Loucy (cell line): ENCODE measurements at regions not wholly inside any gene's neighbourhood (a gene's known extent, or its start where the extent isn't known, plus 50 kb on each side); places are given as distances from the start of the nearest gene placed in this dataset.

ENCODE experiments used
- H2AFZ ChIP-seq: fragments of 200-600 bp; sonication (generic); 2 replicates; pipeline ENCODE4 v1.6.0; 2016; ENCODE audit warnings: antibody characterized with exemption, mild to moderate bottlenecking, low read length, moderate library complexity
- H3F3A ChIP-seq: fragments of 200-600 bp; 2 replicates; pipeline ENCODE4 v1.6.0; 2016; ENCODE audit warnings: antibody characterized with exemption, low read depth, mild to moderate bottlenecking
- H3K27me3 ChIP-seq: fragments of 200-600 bp; sonication (generic); 2 replicates; pipeline ENCODE4 v1.6.1; 2014; ENCODE audit warnings: low read length, mild to moderate bottlenecking; ENCODE audit not compliant: insufficient read depth, poor library complexity, severe bottlenecking
- H3K36me3 ChIP-seq: fragments of 200-600 bp; sonication (generic); 2 replicates; pipeline ENCODE4 v1.6.1; 2016; ENCODE audit warnings: low read length; ENCODE audit not compliant: insufficient read depth
- H3K4me1 ChIP-seq: fragments of 200-600 bp; sonication (generic); 2 replicates; pipeline ENCODE4 v1.5.1; 2014; ENCODE audit warnings: low read length, mild to moderate bottlenecking; ENCODE audit not compliant: insufficient read depth, poor library complexity, severe bottlenecking
- H3K4me2 ChIP-seq: fragments of 200-600 bp; sonication (generic); 2 replicates; pipeline ENCODE4 v1.6.0; 2014; ENCODE audit warnings: antibody characterized with exemption, low read length, low read depth, mild to moderate bottlenecking; ENCODE audit not compliant: poor library complexity, severe bottlenecking
- H3K4me3 ChIP-seq: fragments of 200-600 bp; sonication (generic); 2 replicates; pipeline ENCODE4 v1.5.1; 2014; ENCODE audit warnings: low read length, mild to moderate bottlenecking, mixed read lengths; ENCODE audit not compliant: poor library complexity, severe bottlenecking
- H3K79me2 ChIP-seq: fragments of 200-600 bp; sonication (generic); 2 replicates; pipeline ENCODE4 v1.6.1; 2014; ENCODE audit warnings: low read length; ENCODE audit not compliant: insufficient read depth
- H3K9ac ChIP-seq: fragments of 200-600 bp; sonication (generic); 2 replicates; pipeline ENCODE4 v1.6.0; 2014; ENCODE audit warnings: mild to moderate bottlenecking, low read depth, low read length, moderate library complexity; ENCODE audit not compliant: poor library complexity, severe bottlenecking
- H3K9me2 ChIP-seq: fragments of 200-600 bp; sonication (generic); replicated peaks from 2 replicates; pipeline ENCODE4 v1.6.1; 2016; ENCODE audit warnings: low read depth, low read length, mixed read lengths
- H3K9me3 ChIP-seq: fragments of 200-600 bp; sonication (generic); 2 replicates; pipeline ENCODE4 v1.6.1; 2014; ENCODE audit warnings: mild to moderate bottlenecking, antibody characterized with exemption, low read length, low read depth; ENCODE audit not compliant: insufficient read depth
- H4K20me1 ChIP-seq: fragments of 200-600 bp; sonication (generic); 2 replicates; pipeline ENCODE4 v1.6.0; 2014; ENCODE audit warnings: antibody characterized with exemption, low read length, mild to moderate bottlenecking; ENCODE audit not compliant: insufficient read depth, poor library complexity, severe bottlenecking
- CTCF ChIP-seq: fragments of 200-600 bp; sonication (generic); conservative IDR thresholded peaks from 2 replicates; pipeline ENCODE4 v1.5.1; 2014; ENCODE audit warnings: mild to moderate bottlenecking, antibody characterized with exemption, low read length
- EZH2phosphoT487 ChIP-seq: fragments of 200-600 bp; IDR thresholded peaks from 2 replicates; pipeline ENCODE4 v1.6.1; 2018; ENCODE audit warnings: antibody characterized with exemption, mild to moderate bottlenecking, moderate library complexity, borderline replicate concordance

- Histone ChIP-seq H3F3A (no peaks in the 10 kb centered on the region), H3K36me3 (no peaks in the 10 kb centered on the region), H2AFZ (no peak overlapping the region), H3K9me3 (no peaks in the 10 kb centered on the region), H3K9me2 (no peaks in the 10 kb centered on the region), H3K9ac (no peak overlapping the region), H3K4me3 (no peak overlapping the region), H3K4me2 (no peak overlapping the region), H3K4me1 (no peaks in the 10 kb centered on the region), H3K79me2 (no peaks in the 10 kb centered on the region), H3K27me3 (no peaks in the 10 kb centered on the region), H4K20me1 (no peaks in the 10 kb centered on the region)
- no peak for TF ChIP-seq CTCF
- no peak for TF ChIP-seq EZH2phosphoT487
Observed at GRCh38 chr1:79547514-79547913, 541.0 kb upstream of the ADGRL4 start.

- H2AFZ ChIP-seq = no peak overlapping the region
- no peaks in the 10 kb centered on the region for H3K36me3 ChIP-seq
- H3K79me2 ChIP-seq = no peaks in the 10 kb centered on the region
- H3K4me3 ChIP-seq = no peak overlapping the region
- H3K9me2 ChIP-seq = no peaks in the 10 kb centered on the region
- TF ChIP-seq CTCF (no peak), EZH2phosphoT487 (no peak)
- H3K4me2 ChIP-seq = no peak overlapping the region
- H3F3A ChIP-seq = no peaks in the 10 kb centered on the region
- no peaks in the 10 kb centered on the region for H4K20me1 ChIP-seq
- H3K9me3 ChIP-seq = no peaks in the 10 kb centered on the region
- no peak overlapping the region for H3K9ac ChIP-seq
- no peaks in the 10 kb centered on the region for H3K4me1 ChIP-seq
- no peaks in the 10 kb centered on the region for H3K27me3 ChIP-seq
Observed at GRCh38 chr1:79543394-79543793, 536.9 kb upstream of the ADGRL4 start.

DNA sequence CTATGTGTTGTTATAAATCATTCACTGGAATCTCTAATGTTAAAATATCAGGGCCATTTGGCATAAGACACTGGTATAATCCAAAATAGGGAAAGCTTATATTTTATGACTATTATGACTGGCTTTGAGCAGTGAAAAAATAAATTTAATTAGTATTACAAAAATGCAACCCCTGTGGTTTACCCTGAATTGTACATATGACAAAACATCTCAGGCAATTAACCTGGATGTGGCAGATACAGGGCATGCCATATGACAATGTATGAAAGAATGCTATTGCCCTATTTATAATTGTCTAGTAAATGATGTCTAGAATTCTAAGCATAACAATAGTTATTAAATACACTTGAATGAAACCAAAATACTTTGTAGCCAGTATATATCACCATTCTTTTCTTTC, 532.5 kb upstream of the ADGRL4 start:
- H2AFZ ChIP-seq = no peak overlapping the region
- no peak overlapping the region for H3K9ac ChIP-seq
- no peaks in the 10 kb centered on the region for H4K20me1 ChIP-seq
- H3K4me2 ChIP-seq = no peak overlapping the region
- H3K4me3 ChIP-seq = no peak overlapping the region
- H3K36me3 ChIP-seq = no peaks in the 10 kb centered on the region
- H3K79me2 ChIP-seq = no peaks in the 10 kb centered on the region
- no peaks in the 10 kb centered on the region for H3K27me3 ChIP-seq
- no peaks in the 10 kb centered on the region for H3F3A ChIP-seq
- H3K9me3 ChIP-seq = no peaks in the 10 kb centered on the region
- no peaks in the 10 kb centered on the region for H3K9me2 ChIP-seq
- TF ChIP-seq EZH2phosphoT487 = no peak
- no peak for TF ChIP-seq CTCF
- H3K4me1 ChIP-seq = no peaks in the 10 kb centered on the region
